HL-60 (cell line): ENCODE measurements at regions not wholly inside any gene's neighbourhood (a gene's known extent, or its start where the extent isn't known, plus 50 kb on each side); places are given as distances from the start of the nearest gene placed in this dataset.

Experiments used
- DNase-seq, 2 experiments: peaks; one replicate each; pipeline ENCODE4 v3.0.0-alpha.2; 2010 to 2020; ENCODE audit warnings: low read depth in 1 of 2, low spot score in 1 of 2
- H3K27ac ChIP-seq: fragments of 250-450 bp; sonication (Bioruptor Pico); replicated peaks from 2 replicates; pipeline ENCODE4 v1.5.1; 2020; ENCODE audit warnings: mild to moderate bottlenecking, moderate library complexity
- H3K27me3 ChIP-seq: fragments of 250-450 bp; sonication (Bioruptor Pico); 2 replicates; pipeline ENCODE4 v1.5.1; 2021; ENCODE audit warnings: mild to moderate bottlenecking, moderate library complexity; ENCODE audit not compliant: insufficient read depth, poor library complexity, severe bottlenecking
- H3K4me3 ChIP-seq: replicated peaks from 2 replicates; pipeline ENCODE4 v1.5.1; 2011; ENCODE audit warnings: mild to moderate bottlenecking, control low read depth, low read length; ENCODE audit not compliant: insufficient read depth
- GABPA ChIP-seq: IDR thresholded peaks from 2 replicates; pipeline ENCODE4 v1.6.1; 2012; ENCODE audit warnings: low read depth
- POLR2AphosphoS5 ChIP-seq: IDR thresholded peaks from 2 replicates; pipeline ENCODE4 v1.6.1; 2012; ENCODE audit warnings: low read depth
- SPI1 ChIP-seq: IDR thresholded peaks from 2 replicates; pipeline ENCODE4 v1.6.1; 2012; ENCODE audit warnings: low read depth, mild to moderate bottlenecking, borderline replicate concordance
- TF ChIP-seq, protein P1 (sequence below): IDR thresholded peaks from one replicate; pipeline ENCODE4 v1.5.1; 2011; ENCODE audit warnings: low read length, control low read depth, inconsistent platforms; ENCODE audit not compliant: insufficient read depth
- TF ChIP-seq, protein P2 (sequence below): IDR thresholded peaks from 2 replicates; pipeline ENCODE4 v1.6.1; 2012; ENCODE audit warnings: low read depth; ENCODE audit not compliant: insufficient replicate concordance

DNA sequence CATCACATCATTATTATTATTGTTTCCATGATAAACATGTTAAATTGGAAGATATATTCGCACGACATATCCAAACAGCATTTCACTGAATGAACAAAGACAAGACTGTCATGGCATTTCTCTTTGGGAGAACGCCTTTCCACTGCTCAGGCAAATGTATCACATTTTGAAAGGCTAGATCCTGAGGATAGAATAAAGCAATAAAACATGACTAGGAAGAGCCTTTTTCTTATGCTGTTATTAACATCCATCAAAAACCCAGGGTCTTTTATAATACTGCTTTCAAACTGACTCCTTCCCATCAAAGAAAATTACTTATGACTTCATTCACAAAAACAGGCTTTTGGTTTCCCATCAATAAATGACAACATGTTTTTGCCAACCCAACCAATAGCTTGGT lies 630.9 kb downstream of the TMTC2 start:
- H3K27ac ChIP-seq, result no peak overlapping the region
- no peak overlapping the region for H3K4me3 ChIP-seq
- TF ChIP-seq, protein P1, sequence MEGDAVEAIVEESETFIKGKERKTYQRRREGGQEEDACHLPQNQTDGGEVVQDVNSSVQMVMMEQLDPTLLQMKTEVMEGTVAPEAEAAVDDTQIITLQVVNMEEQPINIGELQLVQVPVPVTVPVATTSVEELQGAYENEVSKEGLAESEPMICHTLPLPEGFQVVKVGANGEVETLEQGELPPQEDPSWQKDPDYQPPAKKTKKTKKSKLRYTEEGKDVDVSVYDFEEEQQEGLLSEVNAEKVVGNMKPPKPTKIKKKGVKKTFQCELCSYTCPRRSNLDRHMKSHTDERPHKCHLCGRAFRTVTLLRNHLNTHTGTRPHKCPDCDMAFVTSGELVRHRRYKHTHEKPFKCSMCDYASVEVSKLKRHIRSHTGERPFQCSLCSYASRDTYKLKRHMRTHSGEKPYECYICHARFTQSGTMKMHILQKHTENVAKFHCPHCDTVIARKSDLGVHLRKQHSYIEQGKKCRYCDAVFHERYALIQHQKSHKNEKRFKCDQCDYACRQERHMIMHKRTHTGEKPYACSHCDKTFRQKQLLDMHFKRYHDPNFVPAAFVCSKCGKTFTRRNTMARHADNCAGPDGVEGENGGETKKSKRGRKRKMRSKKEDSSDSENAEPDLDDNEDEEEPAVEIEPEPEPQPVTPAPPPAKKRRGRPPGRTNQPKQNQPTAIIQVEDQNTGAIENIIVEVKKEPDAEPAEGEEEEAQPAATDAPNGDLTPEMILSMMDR, result no peak
- TF ChIP-seq, protein P2, sequence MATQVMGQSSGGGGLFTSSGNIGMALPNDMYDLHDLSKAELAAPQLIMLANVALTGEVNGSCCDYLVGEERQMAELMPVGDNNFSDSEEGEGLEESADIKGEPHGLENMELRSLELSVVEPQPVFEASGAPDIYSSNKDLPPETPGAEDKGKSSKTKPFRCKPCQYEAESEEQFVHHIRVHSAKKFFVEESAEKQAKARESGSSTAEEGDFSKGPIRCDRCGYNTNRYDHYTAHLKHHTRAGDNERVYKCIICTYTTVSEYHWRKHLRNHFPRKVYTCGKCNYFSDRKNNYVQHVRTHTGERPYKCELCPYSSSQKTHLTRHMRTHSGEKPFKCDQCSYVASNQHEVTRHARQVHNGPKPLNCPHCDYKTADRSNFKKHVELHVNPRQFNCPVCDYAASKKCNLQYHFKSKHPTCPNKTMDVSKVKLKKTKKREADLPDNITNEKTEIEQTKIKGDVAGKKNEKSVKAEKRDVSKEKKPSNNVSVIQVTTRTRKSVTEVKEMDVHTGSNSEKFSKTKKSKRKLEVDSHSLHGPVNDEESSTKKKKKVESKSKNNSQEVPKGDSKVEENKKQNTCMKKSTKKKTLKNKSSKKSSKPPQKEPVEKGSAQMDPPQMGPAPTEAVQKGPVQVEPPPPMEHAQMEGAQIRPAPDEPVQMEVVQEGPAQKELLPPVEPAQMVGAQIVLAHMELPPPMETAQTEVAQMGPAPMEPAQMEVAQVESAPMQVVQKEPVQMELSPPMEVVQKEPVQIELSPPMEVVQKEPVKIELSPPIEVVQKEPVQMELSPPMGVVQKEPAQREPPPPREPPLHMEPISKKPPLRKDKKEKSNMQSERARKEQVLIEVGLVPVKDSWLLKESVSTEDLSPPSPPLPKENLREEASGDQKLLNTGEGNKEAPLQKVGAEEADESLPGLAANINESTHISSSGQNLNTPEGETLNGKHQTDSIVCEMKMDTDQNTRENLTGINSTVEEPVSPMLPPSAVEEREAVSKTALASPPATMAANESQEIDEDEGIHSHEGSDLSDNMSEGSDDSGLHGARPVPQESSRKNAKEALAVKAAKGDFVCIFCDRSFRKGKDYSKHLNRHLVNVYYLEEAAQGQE, result no peak
- TF ChIP-seq POLR2AphosphoS5 (no peak), SPI1 (no peak), GABPA (no peak)
- no peaks in the 10 kb centered on the region for H3K27me3 ChIP-seq
- no peak for DNase-seq

DNA sequence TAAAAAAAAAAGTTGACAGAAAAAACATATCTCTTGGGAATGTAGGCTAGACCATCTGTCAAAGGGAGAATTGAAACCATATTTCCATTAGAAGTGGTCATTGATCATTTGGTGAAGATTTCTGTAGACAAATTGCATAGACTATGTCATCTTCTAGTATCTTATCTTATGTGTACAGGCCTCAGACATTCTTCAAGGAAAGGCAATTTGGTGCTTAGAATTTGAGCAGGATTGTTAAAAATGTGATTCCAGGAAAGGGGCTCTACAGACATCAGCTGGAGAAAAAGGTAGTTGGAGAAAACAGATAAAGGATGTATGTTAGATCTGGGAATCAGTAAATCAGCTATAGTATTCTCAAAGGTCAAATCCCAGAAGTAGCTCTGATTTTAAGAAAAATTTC lies 627.1 kb downstream of the TMTC2 start:
- Histone ChIP-seq H3K27ac (no peak overlapping the region), H3K4me3 (no peak overlapping the region), H3K27me3 (no peaks in the 10 kb centered on the region)
- no peak for DNase-seq
- TF ChIP-seq, protein P1, result no peak
- TF ChIP-seq POLR2AphosphoS5, result no peak
- TF ChIP-seq, protein P2, result no peak
- TF ChIP-seq SPI1, result no peak
- TF ChIP-seq GABPA, result no peak

DNA sequence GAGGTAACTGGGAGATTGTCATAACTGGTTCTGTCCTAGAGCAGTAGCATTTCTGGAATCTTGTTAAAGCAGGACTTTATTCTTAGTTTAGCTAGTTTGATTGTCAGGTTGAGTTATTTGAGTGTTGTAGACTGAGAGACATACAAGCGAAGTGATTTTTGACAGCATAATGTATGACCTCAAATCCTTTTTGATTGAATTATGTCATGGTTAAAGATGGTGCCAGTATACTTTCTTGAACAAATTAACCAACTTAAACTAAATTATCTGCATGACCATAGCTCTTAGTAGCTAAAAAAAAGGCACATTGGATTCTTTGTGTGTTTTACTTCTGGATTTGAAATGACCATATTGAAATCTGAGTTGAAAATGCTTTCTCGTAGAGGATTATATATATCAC lies 626.6 kb downstream of the TMTC2 start:
- Histone ChIP-seq H3K4me3 (no peak overlapping the region), H3K27ac (no peak overlapping the region), H3K27me3 (no peaks in the 10 kb centered on the region)
- no peak for DNase-seq
- TF ChIP-seq, protein P1, result no peak
- TF ChIP-seq, protein P2, result no peak
- TF ChIP-seq POLR2AphosphoS5 (no peak), GABPA (no peak), SPI1 (no peak)
